Bronchial epithelial cell (primary cell): ENCODE measurements at regions not wholly inside any gene's neighbourhood (a gene's known extent, or its start where the extent isn't known, plus 50 kb on each side); places are given as distances from the start of the nearest gene placed in this dataset.

Source experiments
- DNase-seq: peaks from one replicate; pipeline ENCODE4 v3.0.0-alpha.2; 2010; ENCODE audit warnings: low read depth
- FAIRE-seq: peaks from 2 replicates; lab custom pipeline; 2011; peaks lifted over from hg19 to GRCh38; lab: Jason Lieb, UNC
- H3K27me3 ChIP-seq: 2 replicates; pipeline ENCODE4 v1.5.1; 2011; ENCODE audit warnings: low read length; ENCODE audit not compliant: control insufficient read depth, insufficient read depth
- H3K36me3 ChIP-seq: 2 replicates; pipeline ENCODE4 v1.5.1; 2011; ENCODE audit warnings: low read length; ENCODE audit not compliant: control insufficient read depth, insufficient read depth
- H3K4me3 ChIP-seq: 2 replicates; pipeline ENCODE4 v1.5.1; 2011; ENCODE audit warnings: mild to moderate bottlenecking, low read depth, low read length, control low read depth
- TF ChIP-seq, protein P1 (sequence below): IDR thresholded peaks from 2 replicates; pipeline ENCODE4 v1.5.1; 2011; ENCODE audit warnings: mild to moderate bottlenecking, moderate library complexity, low read length, control low read depth, inconsistent platforms; ENCODE audit not compliant: insufficient read depth, severe bottlenecking

DNA sequence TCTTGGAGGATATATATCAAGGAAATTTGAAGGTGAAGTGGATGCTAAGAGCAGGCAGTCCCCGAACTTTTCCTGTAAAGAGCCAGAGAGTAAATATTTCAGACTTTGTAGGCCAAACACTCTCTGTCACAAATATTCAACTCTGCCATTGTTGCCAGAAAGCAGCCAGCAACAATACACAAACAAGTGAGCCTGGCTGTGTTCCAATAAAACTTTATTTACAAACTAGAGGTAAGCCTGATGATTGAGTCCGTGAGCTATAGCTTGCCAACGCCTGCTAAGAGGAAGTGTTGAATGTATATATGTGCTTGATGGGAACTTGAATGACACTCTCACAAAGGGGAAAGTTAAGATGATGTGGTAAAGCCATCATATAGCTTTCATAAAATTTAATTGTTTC is 166.0 kb upstream of the PLN start:
- no peak for FAIRE-seq
- TF ChIP-seq, protein P1, sequence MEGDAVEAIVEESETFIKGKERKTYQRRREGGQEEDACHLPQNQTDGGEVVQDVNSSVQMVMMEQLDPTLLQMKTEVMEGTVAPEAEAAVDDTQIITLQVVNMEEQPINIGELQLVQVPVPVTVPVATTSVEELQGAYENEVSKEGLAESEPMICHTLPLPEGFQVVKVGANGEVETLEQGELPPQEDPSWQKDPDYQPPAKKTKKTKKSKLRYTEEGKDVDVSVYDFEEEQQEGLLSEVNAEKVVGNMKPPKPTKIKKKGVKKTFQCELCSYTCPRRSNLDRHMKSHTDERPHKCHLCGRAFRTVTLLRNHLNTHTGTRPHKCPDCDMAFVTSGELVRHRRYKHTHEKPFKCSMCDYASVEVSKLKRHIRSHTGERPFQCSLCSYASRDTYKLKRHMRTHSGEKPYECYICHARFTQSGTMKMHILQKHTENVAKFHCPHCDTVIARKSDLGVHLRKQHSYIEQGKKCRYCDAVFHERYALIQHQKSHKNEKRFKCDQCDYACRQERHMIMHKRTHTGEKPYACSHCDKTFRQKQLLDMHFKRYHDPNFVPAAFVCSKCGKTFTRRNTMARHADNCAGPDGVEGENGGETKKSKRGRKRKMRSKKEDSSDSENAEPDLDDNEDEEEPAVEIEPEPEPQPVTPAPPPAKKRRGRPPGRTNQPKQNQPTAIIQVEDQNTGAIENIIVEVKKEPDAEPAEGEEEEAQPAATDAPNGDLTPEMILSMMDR: no peak
- Histone ChIP-seq H3K27me3 (no peaks in the 10 kb centered on the region), H3K4me3 (no peak overlapping the region), H3K36me3 (no peaks in the 10 kb centered on the region)
- peak; percentile 8 for DNase-seq

DNA sequence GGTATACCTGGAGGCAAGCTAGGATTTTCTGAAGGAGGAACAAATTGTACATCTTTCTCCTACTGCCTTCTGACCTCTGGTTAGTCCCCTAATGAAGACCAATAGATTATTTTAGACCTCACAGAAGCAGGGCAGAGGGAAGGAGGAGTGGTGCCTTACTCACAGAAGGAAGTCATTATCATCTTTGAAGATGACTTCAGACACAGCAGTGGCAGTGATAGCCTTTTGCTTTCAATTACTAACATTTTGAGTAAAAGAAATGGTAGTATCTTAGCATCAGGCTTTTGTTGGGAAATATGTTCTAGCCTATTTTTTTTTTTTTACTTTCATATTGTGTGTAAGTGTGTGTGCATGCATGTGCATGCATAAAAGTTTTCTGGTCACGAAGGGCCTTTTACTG is 164.2 kb upstream of the PLN start:
- TF ChIP-seq, protein P1: no peak
- H3K27me3 ChIP-seq: no peaks in the 10 kb centered on the region
- FAIRE-seq: no peak
- H3K36me3 ChIP-seq: no peaks in the 10 kb centered on the region
- H3K4me3 ChIP-seq: no peak overlapping the region
- DNase-seq: no peak

DNA sequence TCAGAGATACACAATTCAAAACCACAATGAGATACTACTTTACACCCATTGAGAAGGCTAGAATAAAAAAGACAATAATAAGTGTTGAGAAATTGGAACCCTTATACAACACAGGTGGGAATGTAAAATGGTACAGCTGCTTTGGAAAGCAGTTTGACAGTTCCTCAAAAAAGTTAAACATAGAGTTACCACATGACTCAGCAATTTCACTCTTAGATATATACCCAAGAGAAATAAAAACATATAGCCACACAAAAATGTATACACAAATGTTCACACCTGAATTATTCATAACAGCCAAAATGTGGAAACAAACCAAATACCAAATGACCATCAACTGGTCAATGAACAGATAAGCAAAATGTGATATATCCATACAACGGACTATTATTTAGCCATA is 161.1 kb upstream of the PLN start:
- TF ChIP-seq, protein P1: no peak
- Histone ChIP-seq H3K27me3 (no peaks in the 10 kb centered on the region), H3K36me3 (no peaks in the 10 kb centered on the region), H3K4me3 (no peak overlapping the region)
- DNase-seq: no peak
- no peak for FAIRE-seq

DNA sequence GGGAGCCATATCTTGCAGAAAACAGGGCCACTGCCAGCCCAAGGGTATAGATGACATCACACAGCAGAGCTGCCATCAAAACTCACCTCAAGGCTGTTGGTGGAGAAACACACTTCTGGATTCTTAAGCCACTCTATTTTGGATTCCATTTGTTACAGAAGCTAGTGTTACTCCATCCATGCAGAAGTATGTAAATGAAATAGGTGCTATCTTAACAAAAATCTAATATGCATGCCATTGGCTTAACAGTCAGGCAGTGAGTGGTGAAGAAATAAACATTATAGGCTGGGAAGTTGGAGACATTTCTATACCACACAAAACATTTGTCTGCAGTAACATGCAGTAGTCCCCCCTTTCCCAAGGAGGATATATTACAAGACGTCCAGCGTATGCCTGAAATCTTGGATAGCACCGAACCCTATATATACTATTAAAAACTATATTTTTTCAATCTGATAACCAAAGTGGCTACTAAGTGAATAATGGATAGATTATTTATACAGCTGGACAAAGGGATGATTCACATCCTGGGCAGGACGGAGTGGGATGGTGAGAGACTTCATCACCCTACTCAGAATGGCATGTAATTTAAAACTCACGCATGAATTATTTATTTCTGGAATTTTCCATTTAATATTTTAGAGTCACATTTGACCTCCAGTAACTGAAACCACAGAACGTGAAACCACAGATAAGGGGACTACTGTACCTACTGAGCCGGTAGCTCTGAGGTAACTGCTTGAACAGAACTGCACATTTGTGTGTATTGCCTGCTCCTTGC is 160.0 kb upstream of the PLN start:
- H3K36me3 ChIP-seq: no peaks in the 10 kb centered on the region
- H3K27me3 ChIP-seq: no peaks in the 10 kb centered on the region
- DNase-seq: peak; percentile 92
- TF ChIP-seq, protein P1: no peak
- no peak overlapping the region for H3K4me3 ChIP-seq
- FAIRE-seq: no peak

DNA sequence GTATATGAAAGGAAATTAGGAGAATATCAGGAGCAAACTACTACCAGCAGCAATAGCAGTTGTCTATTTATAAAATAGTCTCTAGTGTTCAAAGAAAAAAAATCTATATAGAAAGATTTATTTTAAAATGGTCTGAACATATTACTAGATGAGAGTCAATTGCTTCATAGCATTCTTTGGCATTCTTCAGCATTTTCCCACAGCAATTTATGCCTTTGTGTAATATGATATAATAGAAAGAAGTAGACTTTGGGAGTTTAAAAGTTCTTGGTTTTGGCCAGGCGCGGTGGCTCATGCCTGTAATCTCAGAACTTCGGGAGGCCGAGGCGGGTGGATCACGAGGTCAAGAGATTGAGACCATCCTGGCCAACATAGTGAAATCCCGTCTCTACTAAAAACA is 157.0 kb upstream of the PLN start:
- Histone ChIP-seq H3K4me3 (no peak overlapping the region), H3K36me3 (no peaks in the 10 kb centered on the region), H3K27me3 (no peaks in the 10 kb centered on the region)
- FAIRE-seq: no peak
- no peak for DNase-seq
- TF ChIP-seq, protein P1: no peak

DNA sequence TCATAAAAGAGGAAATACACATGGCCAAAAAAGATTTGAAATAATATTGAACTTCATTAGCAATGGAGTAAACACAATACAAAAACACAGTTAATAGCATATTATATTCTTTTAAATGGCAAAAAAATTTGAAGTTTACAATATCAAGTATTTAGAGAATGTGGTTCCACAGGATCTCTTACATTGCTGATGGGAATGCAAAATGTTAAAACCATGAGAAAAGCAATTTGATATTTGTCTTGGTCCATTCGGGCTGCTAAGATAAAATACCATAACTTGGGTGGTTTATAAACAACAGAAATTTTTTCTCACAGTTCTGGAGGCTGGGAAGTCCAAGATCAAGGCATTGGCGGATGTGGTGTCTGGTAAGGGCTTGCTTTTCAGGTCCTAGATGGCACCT is 154.0 kb upstream of the PLN start:
- FAIRE-seq (no peak), DNase-seq (no peak)
- no peaks in the 10 kb centered on the region for H3K27me3 ChIP-seq
- TF ChIP-seq, protein P1: no peak
- H3K4me3 ChIP-seq: no peak overlapping the region
- no peaks in the 10 kb centered on the region for H3K36me3 ChIP-seq
